ENCODE measurements at regions not wholly inside any gene's neighbourhood (a gene's known extent, or its start where the extent isn't known, plus 50 kb on each side); places are given as distances from the start of the nearest gene placed in this dataset.

DNA sequence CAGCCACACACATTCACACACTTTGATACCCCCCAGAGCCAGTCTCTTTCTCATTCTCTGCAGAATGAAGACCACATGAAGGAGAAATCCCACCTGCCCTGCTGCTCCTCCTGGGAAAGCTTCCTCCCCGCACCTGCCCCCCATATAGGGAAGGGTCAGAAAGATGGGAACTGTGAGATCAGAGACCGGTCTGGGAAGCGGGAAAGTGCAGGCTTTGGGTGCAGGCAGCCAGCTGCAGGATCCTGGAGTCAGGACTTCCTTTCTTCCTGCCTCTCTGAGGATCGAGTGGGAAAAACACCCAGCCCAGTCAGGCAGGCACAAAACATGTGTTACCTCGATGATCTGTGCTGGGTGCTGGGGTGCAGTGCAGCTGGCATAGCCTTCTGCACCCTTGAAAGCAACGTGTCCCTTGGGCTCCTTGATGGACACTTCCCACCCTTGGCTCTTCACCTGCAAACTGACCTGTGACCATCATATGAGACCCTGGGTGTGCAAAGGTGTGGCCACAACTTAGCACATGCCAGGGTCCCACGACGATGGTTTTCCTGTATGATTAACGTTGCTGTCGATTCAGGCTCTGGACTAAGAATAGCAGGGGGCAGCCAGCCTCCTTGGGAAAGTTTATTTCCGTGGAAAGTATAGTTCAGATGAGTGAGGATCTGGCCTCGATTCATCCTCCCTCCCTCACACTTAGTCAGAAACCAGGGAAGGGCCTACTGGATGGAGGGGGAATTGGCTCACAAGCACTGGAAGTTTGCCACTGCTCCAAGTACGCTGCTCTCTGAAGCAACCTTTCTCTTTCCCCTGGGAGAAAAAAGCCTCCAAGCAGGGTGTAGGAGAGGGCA, 105.4 kb upstream of the MED13L start:
- no peak for DNase-seq

DNA sequence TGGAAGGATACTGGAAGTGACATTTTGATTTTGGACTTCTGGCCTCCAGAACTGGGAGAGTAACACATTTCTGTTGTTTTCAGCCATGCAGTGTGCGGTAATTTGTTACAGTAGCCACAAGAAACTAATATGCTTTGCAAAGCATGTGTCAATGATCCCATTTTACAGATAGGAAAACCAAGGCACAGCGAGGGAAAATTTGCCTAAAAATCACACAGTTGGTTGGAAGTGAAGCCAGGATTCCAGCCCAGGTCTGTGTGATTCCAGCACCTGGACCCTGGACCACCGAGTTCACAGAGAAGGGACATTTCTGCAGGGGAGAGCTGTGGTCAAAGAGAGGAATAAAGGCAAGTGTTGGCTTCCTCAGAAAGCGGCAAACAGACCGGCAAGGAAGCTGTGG, 106.7 kb upstream of the MED13L start:
- DNase-seq = no peak

DNA sequence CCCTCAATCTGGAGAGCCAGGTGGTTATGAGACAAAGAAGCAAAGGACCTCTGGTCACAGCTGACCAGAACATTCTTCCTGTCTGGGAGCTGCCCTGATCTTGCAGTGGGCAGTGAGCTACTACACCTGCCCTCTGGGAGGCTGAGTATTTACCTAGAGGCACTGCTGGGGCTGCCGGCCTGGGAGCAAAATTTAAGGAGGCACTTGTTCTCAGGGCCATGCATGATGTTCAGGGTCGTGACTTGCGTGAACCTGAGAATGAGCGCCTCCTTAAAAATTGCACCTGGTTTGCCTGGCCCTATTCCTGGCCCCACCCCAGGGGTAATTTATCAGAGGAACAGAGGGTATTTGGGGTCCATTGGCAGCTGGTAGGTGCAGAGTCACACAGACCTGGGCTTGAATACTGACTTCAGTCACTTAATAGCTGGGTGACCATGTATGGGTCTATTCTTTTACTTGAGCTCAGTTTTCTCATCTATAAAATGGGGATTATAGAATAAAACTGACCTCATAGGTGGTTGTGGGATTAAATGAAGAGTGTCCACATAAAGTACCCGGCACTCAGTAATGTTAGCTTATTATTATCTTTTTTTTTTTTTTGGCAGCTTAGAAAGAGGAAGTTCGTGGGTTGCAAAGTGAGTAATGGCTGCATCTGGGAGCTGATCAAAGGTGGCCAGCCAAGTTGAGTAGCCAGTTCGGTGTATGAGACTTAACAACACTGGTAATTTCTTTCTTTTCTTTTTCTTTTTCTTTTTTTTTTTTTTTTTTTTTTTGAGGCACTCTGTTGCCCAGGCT, 107.4 kb upstream of the MED13L start:
- peak; percentile 65 for DNase-seq

DNA sequence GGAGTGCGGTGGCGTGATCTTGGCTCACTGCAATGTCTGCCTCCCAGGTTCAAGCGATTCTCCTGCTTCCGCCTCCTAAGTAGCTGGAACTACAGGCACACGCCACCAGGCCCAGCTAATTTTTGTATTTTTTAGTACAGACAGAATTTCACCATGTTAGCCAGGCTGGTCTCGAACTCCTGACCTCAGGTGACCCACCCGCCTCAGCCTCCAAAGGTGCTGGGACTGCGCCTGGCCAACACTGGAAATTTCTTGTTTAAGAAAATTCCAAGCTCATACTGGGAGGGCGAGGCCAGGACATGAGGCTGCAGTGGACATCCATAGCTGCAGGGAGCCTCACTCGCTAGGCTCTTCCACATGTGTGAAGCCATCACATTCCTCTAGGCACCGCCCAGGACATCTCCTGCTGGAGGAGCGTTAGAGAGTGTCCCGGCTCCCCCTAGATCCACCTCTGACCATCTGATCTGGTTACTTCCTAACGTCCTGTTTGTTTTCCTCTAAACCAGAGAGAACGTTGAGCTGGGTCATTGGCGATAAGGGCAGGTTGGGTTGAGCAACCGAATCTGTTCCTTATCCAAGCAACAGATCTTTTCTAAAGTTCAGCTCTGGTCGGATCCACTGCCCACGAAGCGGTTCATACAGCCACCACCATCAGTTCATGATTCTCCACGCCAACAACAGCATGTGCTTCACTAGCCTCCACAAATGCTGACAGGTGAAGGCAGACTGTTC, 108.2 kb upstream of the MED13L start:
- DNase-seq = no peak

DNA sequence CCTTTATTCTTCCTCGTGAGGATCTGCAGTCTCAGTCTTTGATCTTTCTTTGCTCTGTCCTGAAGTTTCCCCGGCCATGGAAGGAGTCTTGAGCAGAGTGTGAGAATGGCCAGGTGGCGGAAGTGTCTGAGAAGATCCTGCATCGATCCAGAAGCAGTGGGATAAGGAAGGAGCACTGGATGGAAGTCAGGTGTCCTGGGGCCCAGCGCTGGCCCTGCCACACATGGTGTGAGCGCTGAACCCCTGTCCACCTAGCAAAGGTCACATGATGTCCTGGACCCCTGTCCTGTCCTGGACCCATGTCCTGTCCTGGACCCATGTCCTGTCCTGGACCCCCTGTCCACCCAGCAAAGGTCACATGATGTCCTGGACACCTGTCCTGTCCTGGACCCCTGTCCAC, 111.8 kb upstream of the MED13L start:
- DNase-seq = no peak

DNA sequence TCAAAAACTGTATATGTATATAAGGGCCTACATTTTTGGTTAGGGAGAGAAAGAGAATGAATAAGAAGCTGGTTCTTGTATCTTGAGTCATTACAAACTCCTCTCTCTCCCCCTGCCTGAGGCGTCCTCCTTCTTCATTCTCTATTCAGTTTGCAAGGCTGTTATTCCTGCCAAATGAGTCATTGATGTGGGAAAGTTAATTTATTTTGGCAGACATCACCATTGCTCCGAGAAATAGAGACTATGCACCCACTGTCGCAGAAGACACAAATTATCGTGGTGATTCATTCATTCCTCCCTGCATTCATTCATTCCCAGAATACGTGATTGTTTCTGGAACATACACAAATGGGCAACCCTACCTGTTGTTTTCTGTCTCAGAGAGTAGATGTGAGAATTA, 112.5 kb upstream of the MED13L start:
- DNase-seq = no peak

DNA sequence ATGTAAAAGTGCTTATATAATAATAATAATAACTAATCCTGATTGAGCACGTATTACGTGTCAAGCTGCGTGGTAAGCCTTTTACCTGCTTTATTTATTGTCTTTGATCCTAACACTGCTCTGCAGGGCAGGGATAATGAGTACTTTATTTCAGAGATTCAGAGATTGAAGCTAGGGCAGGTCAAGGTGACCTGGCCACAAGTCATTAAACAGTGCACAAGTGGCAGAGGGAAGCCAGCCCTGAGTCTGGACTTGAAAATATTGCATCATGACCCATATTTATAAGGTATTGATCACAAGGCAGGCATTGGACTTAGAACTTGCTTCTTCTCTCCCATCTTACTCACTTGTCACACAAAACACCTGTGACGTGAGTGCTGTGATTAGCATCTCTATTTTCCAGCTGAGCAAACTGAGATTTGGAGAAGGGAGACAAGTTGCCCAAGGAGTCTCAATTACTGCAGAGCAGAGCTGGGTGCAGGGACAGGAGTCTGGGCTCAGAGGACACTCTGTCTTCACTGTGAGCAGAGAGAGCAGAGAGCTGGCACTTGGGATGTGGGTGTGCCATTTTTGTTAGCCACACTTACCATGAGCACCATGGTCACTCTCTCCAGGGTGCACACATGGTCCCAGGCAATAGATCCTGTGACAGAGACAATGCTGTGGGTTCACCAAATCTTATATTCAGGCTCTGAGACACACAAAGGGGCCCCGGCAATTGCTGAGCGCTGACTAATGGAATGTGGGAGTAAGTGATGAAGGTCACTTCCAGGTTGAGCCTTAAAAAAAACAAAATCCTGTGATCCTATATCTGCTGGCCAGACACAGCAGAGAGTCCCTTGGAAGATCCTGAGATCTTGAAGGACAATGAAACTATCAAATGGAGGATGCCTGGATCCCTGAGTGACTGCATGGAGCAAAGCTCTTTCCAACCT, 113.2 kb upstream of the MED13L start:
- no peak for DNase-seq

DNA sequence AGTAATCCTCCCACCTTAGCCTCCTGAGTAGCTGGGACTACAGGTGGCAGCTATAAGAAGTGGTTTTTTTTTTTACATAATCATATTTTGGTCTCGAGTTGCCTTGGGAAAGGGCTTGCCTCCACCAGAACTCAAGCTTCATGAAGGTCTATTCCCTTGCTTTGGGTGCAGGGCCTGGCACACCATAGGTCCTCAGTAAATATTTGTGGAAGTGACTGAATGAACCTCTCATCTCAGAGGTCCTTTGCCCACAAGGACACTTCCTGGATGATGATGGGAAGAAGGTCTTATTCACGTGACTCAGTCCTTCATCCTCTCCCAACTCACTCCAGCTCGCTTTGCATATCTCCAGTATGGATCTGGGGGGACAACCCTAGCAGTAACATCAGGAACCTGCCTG, 114.0 kb upstream of the MED13L start:
- no peak for DNase-seq

DNA sequence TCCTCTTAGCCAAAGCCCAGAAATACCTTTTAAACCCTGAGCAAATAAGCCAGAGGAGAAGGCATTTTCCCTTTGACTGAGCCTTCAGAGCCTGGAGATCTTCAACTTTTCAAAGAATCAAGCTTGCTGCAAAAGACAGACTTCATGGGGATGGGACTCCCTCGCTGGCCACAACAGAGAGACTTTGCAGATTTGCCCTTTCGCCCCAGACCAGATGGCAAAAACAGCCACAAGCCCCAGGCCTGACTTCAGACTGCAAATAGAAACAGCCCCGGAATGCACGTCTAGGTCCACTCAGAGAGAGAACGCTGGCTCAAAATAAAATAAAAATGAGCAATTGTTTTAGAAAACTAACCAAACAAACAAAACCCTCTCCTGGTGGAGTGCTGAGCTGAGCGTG, 114.6 kb upstream of the MED13L start:
- DNase-seq = no peak

DNA sequence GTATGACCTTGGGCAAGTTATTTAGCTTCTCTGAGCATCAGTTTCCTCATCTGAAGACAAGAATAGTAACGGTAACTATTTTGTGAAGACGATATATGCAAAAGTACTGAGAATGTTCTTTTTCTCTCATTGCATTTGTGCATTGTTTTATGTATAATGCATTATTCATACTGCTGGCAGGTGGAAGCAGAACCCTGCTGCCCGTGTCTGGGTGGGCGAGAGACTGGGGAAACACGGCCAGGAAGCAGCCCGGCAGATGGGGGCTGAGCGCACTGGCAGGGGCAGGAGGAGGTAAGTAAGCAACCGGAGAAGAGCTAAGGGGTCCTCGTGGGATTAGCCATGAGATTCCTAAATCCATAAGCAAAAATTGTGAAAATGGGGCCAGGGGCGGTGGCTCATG, 115.8 kb upstream of the MED13L start:
- no peak for DNase-seq

DNA sequence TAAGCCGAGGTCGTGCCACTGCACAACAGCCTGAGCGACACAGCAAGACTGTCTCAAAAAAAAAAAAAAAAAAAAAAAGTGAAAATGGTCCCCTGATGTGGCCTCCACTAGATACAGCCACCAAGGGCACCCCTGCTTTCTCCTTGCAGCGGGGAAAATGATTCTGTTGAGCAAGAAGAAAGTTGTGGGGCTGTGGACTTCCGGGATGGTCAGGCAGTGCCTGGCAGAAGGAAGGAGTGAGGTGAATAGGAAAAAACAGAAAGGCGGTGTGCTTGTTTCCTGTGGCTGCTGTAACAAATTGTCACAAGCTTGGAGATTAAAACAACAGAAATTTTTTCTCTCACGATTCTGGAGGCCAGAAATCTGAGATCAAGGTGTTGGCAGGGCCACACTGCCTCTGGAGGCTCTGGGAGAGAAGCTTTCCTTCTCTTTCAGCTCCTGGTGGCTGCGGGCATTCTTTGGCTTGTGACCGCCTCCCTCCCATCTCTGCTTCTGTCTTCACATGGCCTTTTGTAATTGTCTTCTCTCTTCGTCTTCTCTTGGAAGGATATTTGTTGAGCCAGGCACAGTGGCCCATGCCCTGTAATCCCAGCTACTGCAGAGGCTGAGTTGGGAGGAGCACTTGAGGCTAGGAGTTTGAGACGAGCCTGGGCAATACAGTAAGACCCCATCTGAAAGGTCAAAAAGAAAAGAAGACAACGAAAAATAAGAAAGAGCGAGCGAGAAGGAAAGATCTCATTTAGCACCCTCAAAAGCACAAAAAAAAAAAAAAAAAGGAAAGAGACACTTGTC, 116.6 kb upstream of the MED13L start:
- no peak for DNase-seq

DNA sequence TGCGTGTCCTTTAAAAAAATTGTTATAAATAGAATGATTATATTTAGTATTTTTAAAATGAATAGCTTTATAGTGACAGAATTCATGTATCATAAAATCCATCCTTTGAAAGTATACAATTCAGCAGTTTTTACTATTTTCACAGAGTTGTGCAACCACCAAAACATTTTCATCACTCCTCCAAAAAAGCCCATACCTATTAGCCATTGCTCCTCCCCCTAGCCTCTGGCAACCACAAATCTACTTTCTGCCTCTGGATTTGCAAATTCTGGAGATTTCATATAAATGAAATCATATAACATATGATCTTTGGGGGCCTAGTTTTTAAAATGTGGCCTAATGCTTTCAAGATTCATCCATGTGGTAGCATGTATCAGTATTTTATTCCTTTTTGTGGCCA, 117.9 kb upstream of the MED13L start:
- DNase-seq = no peak

DNA sequence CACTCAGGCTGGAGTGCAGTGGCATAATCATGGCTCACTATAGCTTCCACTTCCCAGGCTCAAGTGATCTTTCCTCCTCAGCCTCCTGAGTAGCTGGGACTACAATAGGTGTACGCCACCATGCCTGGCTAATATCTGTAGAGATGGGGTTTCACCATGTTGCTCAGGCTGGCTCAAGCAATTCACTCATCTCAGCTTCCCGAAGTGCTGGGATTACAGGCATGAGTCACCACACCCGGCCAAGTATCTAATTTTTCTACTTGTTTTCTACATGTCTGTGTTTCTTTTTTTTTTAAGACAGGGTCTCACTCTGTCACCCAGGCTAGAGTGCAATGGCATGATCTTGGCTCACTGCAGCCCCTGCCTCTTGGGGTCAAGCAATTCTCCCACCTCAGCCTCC, 119.7 kb upstream of the MED13L start:
- no peak for DNase-seq

DNA sequence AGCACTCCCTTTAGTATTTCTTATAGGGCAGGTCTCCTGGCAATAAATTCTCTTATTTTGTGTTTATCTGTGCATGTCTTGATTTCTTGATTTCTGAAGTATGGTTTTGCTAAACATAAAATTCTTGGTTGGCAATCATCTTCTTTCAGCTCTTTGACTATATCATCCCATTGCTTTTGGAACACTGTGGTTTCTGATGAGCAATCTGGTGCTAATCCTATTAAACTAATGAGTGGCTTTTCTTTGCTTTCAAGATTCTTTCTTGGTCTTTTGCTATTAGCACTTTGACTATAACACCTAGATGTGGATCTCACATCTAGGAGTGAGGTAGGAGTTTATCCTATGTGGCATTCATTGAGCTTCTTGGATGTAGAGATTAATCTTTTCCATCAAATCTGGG, 120.7 kb upstream of the MED13L start:
- no peak for DNase-seq

DNA sequence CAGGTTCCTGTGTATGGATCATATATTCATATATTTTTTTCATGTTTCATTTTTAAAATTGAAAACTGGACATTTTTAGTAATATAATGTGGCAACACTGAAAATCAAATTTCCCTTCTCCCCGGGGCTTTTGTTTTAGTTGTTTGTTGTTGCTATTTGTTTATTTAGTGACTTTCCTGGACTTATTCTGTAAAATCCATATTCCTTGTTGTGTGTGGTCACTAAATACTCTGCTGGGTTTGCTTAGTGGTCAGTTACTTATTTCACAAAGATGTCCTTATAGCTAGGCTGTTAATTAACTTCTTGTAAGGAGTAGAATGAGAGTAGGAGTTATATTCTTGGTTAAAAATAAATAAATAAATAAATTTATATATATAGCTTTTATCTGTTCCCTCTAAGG, 121.6 kb upstream of the MED13L start:
- no peak for DNase-seq

DNA sequence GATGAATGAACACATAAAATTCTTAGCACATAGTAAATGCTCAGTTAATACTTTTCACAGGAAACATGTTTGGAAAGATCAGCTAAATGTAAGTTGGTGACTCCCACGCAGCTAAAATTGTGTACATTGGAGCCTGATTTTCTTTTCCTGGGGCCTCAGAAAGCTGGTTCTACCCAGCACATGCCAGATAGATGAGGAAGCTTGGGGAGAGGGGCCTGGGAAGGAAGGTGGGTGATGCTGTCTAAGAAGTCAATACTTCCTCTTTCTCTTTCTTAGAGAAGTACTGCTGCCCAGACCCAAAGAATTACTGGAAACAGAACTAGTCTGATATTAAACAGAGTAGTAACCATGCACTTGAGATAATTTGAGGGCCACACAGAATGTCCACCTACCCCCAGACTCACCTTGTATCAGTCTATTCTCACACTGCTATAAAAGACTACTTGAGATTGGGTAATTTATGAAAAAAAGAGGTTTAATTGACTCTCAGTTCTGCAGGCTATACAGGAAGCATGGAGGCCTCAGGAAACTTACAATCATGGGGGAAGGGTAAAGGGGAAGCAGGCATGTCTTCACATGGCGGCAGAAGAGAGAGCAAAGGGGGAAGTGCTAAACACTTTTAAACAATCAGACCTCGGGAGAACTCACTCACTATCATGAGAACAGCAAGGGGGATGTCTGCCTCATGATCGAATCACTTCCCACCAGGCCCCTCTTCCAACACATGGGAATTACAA, 123.3 kb upstream of the MED13L start:
- no peak for DNase-seq

DNA sequence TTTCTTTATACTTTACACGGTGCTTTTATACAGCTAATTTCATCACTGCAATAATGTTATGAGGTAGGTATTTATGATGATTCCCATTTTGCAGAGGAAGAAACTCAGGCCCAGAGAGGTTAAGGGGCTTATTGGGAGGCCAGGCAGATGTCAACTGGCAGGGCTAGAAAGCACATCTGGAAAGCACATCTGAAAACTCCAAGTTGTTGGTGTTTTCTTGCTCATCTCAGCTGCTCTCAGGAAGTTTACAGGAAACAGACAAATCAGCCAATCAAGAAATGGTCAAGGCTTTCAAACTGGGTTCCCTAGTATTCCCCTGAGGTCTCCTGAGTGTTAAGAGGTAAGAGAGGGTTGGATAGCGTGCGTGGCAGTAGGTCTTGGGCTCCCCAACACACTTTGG, 124.1 kb upstream of the MED13L start:
- DNase-seq = no peak

DNA sequence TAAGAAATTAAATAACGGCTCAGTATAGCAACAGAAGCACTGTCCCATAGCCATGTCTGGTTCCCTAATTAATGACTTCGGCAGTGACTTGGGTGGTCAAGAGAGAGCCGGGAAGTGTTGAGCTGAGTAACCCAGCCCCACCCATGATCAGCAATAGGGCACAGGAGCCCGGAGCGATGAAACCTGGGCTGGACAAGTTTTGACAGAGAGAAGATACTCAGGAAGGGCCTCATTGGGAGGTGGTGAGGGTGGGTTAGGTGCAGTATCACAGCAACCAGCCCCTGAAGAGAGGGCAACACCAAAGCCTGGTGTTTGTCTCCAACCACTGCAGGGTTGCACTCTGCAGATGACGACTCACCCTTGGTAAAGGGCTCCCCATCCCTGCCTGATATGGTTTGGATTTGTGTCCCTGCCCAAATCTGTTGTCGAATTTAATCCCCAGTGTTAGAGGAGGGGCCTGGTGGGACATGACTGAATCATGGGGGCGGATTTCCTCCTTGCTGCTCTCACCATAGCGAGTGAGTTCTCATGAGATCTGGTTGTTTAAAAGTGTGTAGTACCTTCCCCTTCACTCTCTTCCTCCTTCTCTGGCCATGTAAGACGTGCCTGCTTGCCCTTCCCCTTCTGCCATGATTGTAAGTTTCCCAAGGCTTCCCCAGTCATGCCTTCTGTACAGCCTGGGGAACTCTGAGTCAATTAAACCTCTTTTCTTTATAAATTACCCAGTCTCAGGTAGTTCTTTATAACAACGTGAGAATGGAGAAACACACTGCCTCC, 124.9 kb upstream of the MED13L start:
- DNase-seq = no peak

DNA sequence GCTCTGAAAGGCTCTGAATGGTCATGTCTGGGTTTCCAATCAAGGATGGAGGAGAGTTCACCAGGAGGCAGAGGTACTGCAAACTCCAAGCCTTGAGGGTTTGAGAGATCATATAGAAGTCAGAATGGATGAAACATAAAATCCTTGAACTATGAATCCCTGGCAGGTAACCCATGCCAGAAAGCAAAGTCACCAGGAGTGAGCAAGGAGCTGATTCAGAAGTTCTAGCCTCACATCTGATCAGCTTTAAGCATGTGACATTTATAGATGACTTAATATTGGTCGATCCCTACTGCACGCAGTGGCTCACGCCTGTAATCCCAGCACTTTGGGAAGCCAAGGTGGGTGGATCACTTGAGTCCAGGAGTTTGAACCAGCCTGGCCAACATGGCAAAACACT, 126.1 kb upstream of the MED13L start:
- DNase-seq = no peak

DNA sequence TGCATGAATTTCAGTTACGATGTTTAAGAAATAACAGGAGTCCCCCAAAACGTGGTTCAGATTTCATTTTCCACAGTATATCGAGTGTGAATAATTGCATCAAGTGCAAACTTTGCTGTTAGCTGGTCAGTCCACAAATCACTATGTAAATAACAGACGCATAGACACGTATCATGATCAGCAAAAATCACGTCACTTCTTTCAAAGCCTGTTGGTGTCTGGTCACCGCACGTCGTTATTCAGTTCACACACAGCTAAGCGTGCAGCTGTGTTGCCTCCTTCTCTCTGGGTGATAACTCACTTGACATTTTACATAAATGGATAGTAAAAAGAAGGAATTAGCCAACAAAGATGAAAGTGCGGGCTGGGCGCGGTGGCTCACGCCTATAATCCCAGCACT, 126.8 kb upstream of the MED13L start:
- DNase-seq = no peak
